Calu3 (cell line): ENCODE measurements at regions not wholly inside any gene's neighbourhood (a gene's known extent, or its start where the extent isn't known, plus 50 kb on each side); places are given as distances from the start of the nearest gene placed in this dataset.

Source experiments
- BruUV-seq: library from RNA; stranded (reverse); fragments of 400-500 nt; replicated peaks from 2 replicates; lab custom pipeline; 2021; lab: Mats Ljungman, UMichigan
- CTCF ChIA-PET: fragments of 300-600 bp; sonication (Branson Sonifier 250); formaldehyde crosslinking; loops from one replicate; lab custom pipeline; 2022; ENCODE audit warnings: antibody characterized with exemption; lab: Charles Lee
- DNase-seq: peaks from one replicate; pipeline ENCODE4 v3.0.0; 2022
- H3K27ac Mint-ChIP-seq: one replicate; pipeline ENCODE4 v1.8.0; 2022; ENCODE audit warnings: mixed read lengths; ENCODE audit not compliant: unreplicated experiment
- H3K27me3 Mint-ChIP-seq: one replicate; pipeline ENCODE4 v1.8.0; 2022; ENCODE audit warnings: mixed read lengths; ENCODE audit not compliant: unreplicated experiment
- H3K36me3 Mint-ChIP-seq: one replicate; pipeline ENCODE4 v1.8.0; 2022; ENCODE audit warnings: mild to moderate bottlenecking, moderate library complexity, mixed read lengths; ENCODE audit not compliant: insufficient read depth, unreplicated experiment
- H3K4me1 Mint-ChIP-seq: one replicate; pipeline ENCODE4 v1.8.0; 2022; ENCODE audit warnings: mild to moderate bottlenecking, low read depth, mixed read lengths; ENCODE audit not compliant: unreplicated experiment
- H3K4me3 Mint-ChIP-seq: one replicate; pipeline ENCODE4 v1.8.0; 2022; ENCODE audit warnings: mild to moderate bottlenecking, low read depth, moderate library complexity, mixed read lengths; ENCODE audit not compliant: unreplicated experiment
- H3K9me3 Mint-ChIP-seq: one replicate; pipeline ENCODE4 v1.8.0; 2022; ENCODE audit warnings: low read depth, mixed read lengths; ENCODE audit not compliant: unreplicated experiment
- intact Hi-C: fragments of 100-400 bp; cut with micrococcal nuclease; formaldehyde crosslinking; loops from one replicate; pipeline ENCODE4 v1.10.0; 2022; ENCODE audit not compliant: unreplicated experiment
- TF ChIP-seq, protein P1 (sequence below): fragments of 200-600 bp; IDR thresholded peaks from one replicate; pipeline ENCODE4 v1.8.0; 2022; ENCODE audit warnings: antibody characterized with exemption; ENCODE audit not compliant: unreplicated experiment

DNA sequence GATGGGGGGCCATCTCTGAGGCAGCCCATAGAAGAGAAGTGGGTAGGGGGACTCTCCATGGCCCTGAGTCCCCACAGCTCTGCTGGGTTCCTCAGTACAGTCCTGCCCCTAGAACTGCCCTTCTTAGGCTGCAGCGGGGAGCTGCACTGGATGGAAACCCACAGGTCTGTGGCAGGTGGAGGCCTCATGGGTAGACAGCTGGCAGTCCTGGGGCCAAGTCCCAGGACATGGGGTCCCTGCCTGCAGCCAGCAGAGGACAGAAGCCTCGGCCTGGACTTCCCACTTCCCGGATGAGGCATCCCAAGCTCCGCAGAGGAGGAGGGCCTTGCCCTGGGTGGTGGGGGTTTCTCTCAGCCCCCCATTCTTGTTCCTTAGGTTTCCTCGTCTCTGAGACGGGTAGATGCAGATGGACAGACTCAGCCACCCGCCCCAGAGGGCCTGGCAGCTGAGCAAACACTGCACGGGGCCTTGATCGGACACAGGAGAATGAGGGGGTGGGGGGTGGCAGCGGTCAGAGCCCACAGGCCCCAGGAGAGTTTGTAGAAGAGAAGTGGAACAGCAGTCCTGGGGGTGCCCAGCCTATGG lies 153.8 kb downstream of the C9orf50 start:
- DNase-seq = no peak
- H3K4me1 Mint-ChIP-seq = no peaks in the 10 kb centered on the region
- TF ChIP-seq, protein P1, sequence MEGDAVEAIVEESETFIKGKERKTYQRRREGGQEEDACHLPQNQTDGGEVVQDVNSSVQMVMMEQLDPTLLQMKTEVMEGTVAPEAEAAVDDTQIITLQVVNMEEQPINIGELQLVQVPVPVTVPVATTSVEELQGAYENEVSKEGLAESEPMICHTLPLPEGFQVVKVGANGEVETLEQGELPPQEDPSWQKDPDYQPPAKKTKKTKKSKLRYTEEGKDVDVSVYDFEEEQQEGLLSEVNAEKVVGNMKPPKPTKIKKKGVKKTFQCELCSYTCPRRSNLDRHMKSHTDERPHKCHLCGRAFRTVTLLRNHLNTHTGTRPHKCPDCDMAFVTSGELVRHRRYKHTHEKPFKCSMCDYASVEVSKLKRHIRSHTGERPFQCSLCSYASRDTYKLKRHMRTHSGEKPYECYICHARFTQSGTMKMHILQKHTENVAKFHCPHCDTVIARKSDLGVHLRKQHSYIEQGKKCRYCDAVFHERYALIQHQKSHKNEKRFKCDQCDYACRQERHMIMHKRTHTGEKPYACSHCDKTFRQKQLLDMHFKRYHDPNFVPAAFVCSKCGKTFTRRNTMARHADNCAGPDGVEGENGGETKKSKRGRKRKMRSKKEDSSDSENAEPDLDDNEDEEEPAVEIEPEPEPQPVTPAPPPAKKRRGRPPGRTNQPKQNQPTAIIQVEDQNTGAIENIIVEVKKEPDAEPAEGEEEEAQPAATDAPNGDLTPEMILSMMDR = no peak
- H3K9me3 Mint-ChIP-seq = no peaks in the 10 kb centered on the region
- no peak overlapping the region for H3K4me3 Mint-ChIP-seq
- no peaks in the 10 kb centered on the region for H3K27me3 Mint-ChIP-seq
- intact Hi-C loops = no loop called here
- H3K36me3 Mint-ChIP-seq = no peaks in the 10 kb centered on the region
- no TSS peak for BruUV-seq
- H3K27ac Mint-ChIP-seq = no peak overlapping the region
- CTCF ChIA-PET = no interaction called here

DNA sequence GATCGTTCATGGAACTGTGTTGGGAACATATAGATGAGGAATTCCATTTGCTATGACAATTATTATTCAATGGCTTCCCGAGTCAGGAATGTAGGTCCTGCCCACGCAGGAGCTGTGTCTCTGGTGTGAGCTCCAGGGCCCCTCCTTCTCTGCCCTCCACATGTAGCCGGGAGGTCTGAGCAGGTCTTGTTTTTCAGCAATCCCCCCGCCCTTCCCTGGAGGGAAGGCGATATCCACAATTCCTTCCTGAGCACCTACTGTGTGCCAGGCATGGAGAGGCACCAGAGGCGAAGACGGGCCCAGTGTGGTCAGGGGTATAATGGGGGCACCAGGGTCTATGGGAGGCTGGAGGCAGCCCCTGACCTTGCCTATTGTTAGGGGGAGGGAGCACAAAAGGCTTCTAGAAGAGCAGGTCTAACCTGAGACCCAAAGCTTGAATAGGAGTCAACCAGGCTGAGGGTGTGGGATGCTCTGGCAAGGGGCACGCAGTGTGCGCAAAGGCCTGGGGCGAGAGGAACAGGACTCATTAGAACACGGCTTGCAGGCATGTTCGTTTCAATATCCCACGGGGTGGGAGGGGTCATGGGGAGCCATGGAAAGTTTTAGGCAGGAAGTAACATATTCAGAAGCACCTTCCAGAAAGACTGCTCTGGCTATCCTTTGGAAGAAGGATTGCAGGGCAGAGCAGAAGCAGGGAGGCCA lies 154.9 kb downstream of the C9orf50 start:
- no peak for DNase-seq
- H3K27me3 Mint-ChIP-seq = no peaks in the 10 kb centered on the region
- TF ChIP-seq, protein P1 = no peak
- intact Hi-C loops = no loop called here
- no peaks in the 10 kb centered on the region for H3K36me3 Mint-ChIP-seq
- no TSS peak for BruUV-seq
- no peaks in the 10 kb centered on the region for H3K4me1 Mint-ChIP-seq
- H3K9me3 Mint-ChIP-seq = no peaks in the 10 kb centered on the region
- CTCF ChIA-PET = no interaction called here
- H3K27ac Mint-ChIP-seq = no peak overlapping the region
- no peak overlapping the region for H3K4me3 Mint-ChIP-seq

DNA sequence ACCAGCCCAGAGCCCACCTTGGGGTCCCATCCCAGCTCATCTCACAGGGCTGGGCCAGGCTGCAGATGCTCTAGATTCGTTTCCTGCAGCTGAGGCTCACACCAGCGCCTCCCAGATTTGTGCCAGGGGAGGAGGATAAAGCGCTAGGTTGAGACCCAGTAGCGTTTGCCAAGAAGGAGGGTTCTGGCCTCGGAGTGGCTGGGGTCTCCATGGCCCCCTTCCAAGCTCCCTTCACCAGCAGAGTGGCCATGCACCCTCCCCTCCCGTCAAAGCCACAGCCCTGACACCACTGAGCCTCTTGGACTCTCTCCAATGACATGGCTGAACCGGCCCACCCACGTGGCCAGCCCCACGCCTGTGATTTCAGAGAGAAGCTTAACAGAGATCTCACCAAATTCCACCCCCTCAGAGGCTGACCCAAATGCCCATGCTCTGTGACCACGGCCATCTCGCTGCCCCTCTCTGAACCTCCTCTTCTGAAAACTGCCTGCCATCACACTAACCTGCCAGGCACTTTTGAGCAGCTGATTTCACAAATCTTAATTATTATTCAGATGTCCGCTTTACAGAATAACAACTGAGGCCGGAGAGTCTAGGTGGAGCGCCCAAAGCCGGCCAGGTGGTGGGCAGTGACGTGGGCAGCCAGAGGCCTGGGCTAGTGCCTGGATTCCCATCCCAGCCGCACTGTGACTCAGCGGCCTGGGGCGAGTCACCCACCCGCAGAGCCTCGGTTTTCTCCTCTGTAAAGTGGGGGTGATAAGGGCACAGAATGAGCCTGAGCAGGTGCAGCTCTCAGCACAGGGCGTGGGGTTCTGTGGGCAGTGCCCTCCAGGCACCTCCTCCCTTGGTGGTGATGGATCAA lies 155.7 kb downstream of the C9orf50 start:
- TF ChIP-seq, protein P1 = no peak
- CTCF ChIA-PET = no interaction called here
- intact Hi-C loops = no loop called here

DNA sequence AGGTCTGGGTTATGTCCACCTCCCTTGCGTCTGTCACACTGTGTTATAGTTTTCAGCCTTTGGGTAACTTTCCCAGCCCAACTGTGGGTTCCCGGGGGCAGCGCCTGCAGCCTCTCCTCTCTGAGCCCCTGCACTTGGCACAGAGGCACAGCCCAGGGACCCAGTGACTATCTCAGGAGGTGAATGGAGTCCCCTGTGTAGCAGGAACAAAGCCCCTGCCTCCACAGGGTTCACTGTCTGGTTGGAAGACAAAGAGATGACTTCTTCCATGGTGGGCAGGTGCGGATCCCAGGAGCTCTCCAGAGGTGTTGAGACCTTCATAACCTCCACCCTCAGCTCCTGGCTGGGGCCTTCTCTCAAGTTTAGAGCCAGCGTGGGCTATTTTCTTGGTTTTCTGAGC lies 156.9 kb downstream of the C9orf50 start:
- no peak overlapping the region for H3K27ac Mint-ChIP-seq
- TF ChIP-seq, protein P1 = no peak
- no peaks in the 10 kb centered on the region for H3K4me1 Mint-ChIP-seq
- CTCF ChIA-PET = no interaction called here
- no peak for DNase-seq
- peaks cover 8% of the 10 kb centered on the region for H3K36me3 Mint-ChIP-seq
- no peaks in the 10 kb centered on the region for H3K9me3 Mint-ChIP-seq
- no peak overlapping the region for H3K4me3 Mint-ChIP-seq
- BruUV-seq = no TSS peak
- intact Hi-C loops = no loop called here
- H3K27me3 Mint-ChIP-seq = no peaks in the 10 kb centered on the region

More for the DNA sequence above, 155.7 kb downstream of the C9orf50 start:
- no peak for DNase-seq
- Mint-ChIP-seq H3K4me1 (no peaks in the 10 kb centered on the region), H3K27me3 (no peaks in the 10 kb centered on the region), H3K4me3 (no peak overlapping the region), H3K36me3 (peaks cover 7% of the 10 kb centered on the region), H3K9me3 (no peaks in the 10 kb centered on the region), H3K27ac (no peak overlapping the region)
- no TSS peak for BruUV-seq
